ENCODE measurements at regions not wholly inside any gene's neighbourhood (a gene's known extent, or its start where the extent isn't known, plus 50 kb on each side); places are given as distances from the start of the nearest gene placed in this dataset.

DNA sequence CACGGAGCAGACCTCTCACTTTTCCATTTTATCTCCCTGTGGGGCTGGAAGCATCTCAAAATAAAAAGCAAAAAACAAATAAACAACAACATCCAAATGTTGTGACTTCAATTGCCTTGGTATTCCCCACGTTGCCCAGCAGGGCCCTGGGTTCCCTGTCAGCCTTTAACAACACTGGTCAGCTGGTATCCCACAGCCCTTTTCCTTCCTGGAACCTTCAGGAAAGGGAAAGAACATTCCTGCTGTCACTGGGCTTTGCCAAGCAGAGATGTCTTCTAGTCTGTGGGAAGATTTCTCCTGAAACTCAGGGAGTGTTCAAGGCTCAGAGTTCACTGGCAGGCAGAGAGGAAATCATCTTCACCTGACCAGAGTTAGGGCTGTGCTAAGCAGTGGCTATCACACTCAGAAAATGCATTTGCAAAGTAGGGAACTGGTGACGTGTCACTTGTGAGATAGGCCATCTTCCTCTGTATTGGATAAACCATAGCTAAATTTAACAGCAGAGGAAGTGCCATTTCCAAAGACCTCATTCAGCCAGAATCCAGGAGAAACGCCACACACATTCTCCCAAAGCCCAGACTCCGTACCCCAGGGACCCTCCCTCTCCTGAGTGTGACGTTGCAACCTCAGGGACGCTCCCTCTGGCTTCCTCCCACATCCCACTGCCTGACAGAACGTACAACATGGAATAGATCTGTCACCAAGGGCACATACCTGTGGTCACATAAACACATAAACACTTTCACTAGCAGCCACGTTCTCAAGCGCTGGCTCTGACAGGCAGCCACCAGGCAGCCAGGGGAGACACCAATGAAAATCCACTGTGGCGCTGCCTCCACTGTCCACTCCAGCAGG, 274.0 kb upstream of the DAPK1 start:
- TF ChIP-seq, protein P1, sequence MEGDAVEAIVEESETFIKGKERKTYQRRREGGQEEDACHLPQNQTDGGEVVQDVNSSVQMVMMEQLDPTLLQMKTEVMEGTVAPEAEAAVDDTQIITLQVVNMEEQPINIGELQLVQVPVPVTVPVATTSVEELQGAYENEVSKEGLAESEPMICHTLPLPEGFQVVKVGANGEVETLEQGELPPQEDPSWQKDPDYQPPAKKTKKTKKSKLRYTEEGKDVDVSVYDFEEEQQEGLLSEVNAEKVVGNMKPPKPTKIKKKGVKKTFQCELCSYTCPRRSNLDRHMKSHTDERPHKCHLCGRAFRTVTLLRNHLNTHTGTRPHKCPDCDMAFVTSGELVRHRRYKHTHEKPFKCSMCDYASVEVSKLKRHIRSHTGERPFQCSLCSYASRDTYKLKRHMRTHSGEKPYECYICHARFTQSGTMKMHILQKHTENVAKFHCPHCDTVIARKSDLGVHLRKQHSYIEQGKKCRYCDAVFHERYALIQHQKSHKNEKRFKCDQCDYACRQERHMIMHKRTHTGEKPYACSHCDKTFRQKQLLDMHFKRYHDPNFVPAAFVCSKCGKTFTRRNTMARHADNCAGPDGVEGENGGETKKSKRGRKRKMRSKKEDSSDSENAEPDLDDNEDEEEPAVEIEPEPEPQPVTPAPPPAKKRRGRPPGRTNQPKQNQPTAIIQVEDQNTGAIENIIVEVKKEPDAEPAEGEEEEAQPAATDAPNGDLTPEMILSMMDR (conservative IDR thresholded peaks at IDR 0.05; ENCODE audit: low read length), result no peak
- no peak for TF ChIP-seq EZH2phosphoT487 (IDR thresholded peaks at IDR 0.05; ENCODE audit: borderline replicate concordance, low read depth, low read length)

Data from OCI-LY7 (cell line).